CD4-positive, alpha-beta T cell treated with Interleukin-21 for 1 hour (primary cell): ENCODE measurements at regions not wholly inside any gene's neighbourhood (a gene's known extent, or its start where the extent isn't known, plus 50 kb on each side); places are given as distances from the start of the nearest gene placed in this dataset.

Experiments used
- DNase-seq: peaks from one replicate; pipeline ENCODE4 v3.0.0-alpha.2; 2020

GRCh38 chr9:116067566-116067965 is 86.0 kb upstream of the PAPPA start:
- no peak for DNase-seq

DNA sequence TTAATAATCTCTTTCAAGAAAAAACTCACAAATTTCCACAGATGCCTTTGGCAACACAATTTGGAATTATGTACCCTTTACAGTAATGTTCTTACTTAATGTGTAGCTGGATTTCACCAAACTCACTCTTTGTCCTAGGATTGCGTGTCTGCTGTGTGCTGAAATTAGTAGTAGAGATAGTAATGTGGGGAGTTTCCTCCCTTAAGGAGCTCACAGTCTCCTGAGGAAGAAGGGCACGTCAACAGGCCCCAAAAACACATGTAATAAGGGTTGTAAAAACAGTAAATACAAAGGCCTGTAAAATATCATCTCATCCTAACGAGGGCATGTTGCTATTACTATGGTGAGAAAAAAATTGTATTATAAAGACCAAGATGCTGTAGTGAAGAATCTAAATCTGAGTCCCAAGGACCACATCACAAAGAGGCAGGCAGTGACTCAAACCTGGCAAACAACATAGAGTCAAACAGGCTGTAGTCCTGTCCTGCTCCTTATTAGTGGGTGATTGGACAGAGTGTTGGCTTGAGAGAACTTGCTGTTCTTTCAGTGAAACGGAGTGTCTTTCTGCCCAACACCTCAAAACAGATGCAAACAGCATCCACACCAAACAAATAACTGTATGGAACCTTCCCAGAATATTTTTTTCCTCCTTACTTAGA is 83.2 kb upstream of the PAPPA start:
- DNase-seq: no peak

- DNase-seq: no peak
Observed at GRCh38 chr9:116072046-116072445, 81.5 kb upstream of the PAPPA start.

GRCh38 chr9:116073826-116074225 is 79.8 kb upstream of the PAPPA start:
- DNase-seq: no peak

DNA sequence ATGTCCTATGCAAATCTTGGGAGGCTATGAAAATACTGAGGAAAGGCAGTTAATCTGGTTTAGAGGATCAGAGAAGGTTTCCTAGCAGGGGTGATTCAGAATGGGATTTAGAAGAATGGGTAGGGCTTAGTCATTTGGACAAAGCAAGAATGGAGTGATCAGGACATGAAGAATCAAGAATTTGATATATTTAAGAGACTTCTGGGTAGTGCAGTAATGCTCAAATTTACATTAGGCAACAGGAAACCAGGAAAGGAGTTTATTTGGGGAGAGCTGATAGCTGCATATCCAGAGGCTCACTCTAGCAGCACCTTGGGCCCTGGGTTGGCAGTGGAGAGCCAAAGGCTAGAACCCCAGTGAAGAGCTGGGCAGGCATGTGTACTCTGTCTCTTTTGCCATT is 78.9 kb upstream of the PAPPA start:
- no peak for DNase-seq

DNA sequence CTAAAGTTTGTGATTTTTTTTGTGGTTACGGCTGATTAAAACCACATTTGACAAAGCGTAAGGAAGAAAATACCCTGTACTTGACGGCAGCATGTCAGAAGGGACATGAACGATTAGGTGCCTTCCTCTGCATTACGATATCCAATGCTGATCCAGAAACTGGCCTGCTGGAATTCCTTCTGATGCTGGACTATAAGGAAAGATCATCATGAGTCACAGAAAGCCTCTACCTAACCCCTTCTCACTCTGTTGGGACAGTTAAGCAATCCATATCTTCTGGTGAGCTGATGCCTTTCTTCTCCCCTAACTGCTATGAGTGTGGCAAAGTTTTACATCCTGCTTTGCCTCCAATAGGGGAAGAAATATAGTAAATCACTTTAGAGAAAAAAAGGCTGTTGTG is 78.4 kb upstream of the PAPPA start:
- no peak for DNase-seq

GRCh38 chr9:116078640-116079039 is 75.0 kb upstream of the PAPPA start:
- DNase-seq: no peak

- no peak for DNase-seq
Observed at GRCh38 chr9:116080561-116080960, 73.0 kb upstream of the PAPPA start.

GRCh38 chr9:116081435-116082115 is 72.0 kb upstream of the PAPPA start:
- no peak for DNase-seq

DNA sequence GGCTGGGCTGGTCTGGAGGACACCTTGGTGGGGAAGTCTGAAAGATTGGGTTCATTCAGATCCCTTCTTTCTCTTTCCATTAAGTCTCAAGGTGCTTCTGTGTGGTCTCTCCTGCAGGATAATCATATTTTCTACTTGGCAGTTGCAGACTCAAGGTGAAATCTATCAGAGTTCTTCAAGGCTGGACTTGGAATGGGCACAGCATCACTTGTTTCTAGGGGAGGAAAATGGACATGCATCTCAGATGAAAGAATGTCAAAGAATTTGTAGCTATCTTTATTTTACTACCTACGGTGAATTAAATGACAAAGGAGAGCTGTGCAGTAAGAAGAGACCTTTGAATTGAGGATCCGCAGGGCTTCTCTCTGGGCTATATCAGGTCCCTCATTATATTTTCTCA is 69.8 kb upstream of the PAPPA start:
- DNase-seq: no peak

DNA sequence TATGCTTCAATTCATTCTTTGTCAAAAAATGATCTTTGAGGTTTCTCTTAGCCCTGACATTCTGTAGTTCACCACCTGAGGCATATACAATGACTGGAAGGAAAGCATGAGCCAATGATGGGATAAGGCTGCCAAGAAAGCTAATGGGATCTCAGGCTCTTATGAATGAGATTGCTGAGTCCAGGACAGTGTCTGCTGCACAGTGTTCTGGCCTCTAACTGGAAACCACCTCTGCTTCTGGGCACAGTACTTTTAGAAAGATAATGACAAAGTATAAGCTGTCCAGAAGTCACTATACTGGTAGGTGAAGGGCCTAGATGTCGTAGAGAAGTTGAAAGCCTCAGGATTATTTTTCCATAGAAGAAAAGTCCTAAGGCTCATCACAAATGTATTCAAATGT is 69.1 kb upstream of the PAPPA start:
- DNase-seq: no peak

DNA sequence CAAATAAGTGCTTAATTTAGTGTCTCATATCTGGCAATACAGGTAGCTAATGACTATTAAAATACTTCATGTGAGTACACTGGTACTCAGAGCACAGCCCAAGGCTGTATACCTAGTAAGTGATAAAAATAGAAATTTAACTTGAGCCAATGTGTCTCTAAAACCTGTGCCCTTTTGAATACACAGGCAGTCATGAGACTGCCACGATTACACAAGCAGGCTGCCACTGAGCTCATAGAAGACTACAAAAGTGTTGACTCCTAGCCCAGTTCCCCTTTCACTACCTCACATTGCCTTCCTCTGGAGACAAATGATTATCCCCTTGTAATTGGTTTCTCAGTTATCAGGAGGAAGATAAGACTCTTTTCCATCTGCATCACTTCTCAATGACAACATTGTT is 66.3 kb upstream of the PAPPA start:
- no peak for DNase-seq

DNA sequence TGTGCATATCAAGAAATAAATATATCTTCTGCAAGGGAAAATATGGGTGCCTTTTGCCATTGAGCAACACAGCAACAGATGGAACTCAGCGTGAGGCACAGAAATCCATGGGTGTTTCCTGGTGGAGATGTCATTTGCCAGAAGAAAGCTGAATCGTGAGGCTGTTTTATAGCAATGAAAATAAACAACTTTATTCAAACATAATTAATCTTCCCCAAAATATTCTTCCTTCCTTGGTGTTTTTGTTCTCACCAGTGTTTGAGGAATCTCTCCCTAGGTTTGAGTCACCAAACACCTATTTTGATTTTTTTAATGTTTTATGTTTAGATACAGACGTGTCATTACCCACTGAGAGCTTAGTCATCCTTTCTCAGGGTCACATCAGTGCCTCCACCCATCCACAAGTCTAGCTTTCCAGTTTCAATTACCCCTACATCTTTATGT is 65.8 kb upstream of the PAPPA start:
- no peak for DNase-seq

- DNase-seq: no peak
Observed at GRCh38 chr9:116088396-116088795, 65.2 kb upstream of the PAPPA start.

- no peak for DNase-seq
Observed at GRCh38 chr9:116090030-116090770, 63.4 kb upstream of the PAPPA start.

GRCh38 chr9:116094846-116095245 is 58.7 kb upstream of the PAPPA start:
- DNase-seq: no peak

DNA sequence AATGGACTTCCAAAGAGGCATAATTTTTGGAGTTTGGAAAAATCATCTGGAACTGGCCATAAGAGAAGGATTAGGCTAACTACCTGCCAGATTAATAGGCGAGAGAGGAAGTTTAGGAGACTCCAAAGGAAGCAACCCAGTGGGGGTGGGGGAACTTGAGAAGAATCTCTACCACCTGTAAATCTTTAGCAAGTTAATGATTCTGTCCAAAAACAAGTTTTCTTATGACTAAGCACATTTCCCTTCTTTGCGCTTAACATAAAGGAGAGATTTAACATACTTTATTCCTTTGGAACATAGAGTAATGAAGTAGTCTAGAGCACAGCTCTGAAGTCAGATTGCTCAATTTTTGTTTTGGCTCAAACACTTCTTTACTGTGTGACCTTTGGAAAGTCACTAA is 58.2 kb upstream of the PAPPA start:
- no peak for DNase-seq

GRCh38 chr9:116096046-116096445 is 57.5 kb upstream of the PAPPA start:
- no peak for DNase-seq

DNA sequence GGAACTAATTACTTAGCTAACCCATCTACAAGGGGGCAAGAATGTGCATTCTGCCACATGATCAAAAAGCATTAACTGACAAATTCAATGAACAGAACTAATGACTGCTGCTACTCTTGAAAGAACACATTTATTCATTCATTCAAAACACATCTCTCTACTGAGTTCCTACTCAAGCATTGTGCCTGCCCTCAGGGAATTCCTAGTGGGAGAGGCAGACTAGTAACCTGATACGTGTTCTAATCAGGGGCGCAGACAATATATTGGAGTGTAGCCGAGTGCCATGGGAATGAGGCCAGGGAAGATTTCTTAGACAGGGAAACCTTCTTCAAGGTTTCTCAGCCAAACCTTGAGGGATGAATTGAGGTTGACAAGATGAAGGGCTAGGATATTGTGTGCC is 56.7 kb upstream of the PAPPA start:
- DNase-seq: no peak

DNA sequence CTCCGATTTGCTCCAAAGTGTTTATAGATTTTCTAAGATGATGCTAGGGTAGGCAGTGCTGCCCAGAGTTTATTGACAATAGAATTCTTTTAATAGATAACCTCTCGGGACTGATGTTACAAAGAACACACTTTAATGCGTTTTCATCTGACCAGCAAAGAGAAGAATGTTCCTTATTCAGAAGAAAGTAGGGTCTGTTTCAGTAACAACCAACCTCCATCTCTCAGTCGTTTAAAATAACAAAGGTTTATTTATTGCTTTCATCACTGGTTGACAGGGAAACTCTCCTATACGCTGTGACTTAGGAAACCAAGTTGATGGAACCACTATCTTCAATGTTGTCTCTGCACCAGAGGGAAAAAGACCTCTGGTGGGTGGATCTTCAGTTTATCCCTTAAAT is 55.1 kb upstream of the PAPPA start:
- DNase-seq: no peak

DNA sequence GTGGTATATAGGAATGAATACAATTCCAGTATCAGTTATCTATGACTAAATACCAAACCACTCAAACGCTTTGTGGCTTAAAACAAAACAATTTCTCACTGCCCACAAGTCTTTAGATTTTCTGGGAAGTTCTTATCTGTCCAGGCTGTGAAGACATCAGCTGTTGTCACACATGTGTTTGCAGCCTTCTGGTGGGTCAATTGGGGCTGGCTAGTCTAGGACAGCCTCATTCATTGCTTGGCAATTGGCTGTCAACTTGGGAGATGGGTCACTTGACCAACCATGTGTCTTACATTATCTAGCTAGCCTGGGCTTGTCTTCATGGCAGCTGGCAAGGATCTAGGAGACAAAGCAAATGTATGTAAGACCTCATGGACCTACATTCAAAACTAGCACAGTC is 53.8 kb upstream of the PAPPA start:
- no peak for DNase-seq

GRCh38 chr9:116100711-116101121 is 52.9 kb upstream of the PAPPA start:
- no peak for DNase-seq

- no peak for DNase-seq
Observed at GRCh38 chr9:116101516-116101915, 52.1 kb upstream of the PAPPA start.

GRCh38 chr9:116102596-116102995 is 51.0 kb upstream of the PAPPA start:
- no peak for DNase-seq
